GM18517 (cell line): ENCODE measurements at regions not wholly inside any gene's neighbourhood (a gene's known extent, or its start where the extent isn't known, plus 50 kb on each side); places are given as distances from the start of the nearest gene placed in this dataset.

Source experiments
- ATAC-seq: cut with Tn5 transposase; IDR thresholded peaks from one replicate; pipeline ENCODE4 v1.9.1; 2021; ENCODE audit warnings: mild to moderate bottlenecking, moderate library complexity; ENCODE audit not compliant: unreplicated experiment

DNA sequence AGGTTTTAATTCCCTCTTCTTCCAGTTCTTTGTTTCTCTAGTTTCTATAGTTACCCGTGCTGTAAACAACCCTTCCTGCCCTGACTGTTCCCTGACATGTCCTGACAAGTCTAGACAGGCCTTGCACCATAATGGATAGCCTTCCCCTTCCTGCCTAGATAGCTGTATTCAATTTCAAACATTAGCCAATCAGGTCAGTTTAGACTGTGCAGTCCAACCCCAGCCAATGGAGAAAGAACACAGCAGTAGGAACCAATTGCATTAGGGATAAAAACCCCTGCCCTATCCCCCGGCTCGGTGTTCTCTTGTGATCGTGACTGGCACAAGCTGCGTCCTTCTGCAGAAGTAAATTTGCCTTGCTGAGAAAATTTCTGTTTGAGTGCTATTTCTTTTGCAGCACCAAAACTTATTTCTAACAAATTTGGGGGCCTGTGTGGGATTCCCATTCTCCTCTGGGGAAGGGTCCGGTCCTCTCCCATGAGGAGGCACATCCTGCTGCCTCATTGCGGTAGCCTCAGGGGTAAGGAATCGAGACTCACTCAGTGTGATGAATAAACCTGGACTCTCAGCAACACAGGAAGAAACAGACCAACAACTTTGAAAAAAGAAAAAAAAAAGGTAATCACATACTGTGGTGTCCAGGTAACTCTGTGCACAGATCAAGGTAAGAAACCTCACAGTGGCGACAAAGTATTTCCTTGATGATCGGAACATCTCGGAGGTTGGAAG lies 248.7 kb upstream of the ECI2 start:
- ATAC-seq = no peak

DNA sequence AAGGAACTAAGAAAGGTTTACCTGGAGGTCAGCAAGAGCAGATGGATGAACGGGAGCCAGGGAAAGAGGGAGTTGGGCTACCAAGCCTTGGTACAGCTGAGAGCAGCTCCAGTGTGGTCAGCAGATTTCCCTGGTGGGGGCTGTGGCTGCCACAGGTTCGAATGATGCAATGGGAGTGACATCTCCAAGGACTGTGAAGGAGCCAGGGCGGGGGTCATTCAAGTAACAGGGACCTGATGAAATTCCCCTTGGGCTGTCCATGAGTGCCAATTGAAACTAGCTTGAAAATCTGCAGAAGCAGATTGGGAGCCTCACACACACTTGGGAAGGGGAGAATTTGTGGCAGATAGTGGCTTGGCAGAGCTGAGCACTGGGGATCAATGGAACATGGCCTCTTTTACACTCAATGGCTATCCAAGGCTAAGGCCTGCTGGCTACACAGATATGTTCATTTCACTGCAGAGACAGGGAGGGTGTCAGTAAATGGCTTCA lies 247.0 kb upstream of the ECI2 start:
- ATAC-seq = no peak

DNA sequence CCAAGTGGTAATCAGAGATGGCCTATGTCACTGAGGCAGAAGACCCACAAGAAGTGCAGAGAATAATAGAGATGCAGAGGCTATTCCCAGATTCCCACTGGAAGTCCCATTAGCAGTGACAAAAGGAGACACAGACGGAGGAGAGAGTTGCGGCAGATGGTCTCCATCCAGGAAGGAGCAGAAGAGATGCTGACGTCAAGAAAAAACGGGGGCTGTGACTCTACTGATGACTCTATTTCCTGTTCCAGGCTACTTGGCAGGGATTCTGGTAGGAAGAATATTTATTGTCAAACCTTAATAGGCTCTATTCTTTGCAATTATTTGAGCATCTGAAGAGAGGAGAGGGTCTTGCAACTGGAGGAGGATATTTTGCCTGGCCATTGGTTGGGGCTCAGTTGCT lies 246.0 kb upstream of the ECI2 start:
- ATAC-seq = no peak

DNA sequence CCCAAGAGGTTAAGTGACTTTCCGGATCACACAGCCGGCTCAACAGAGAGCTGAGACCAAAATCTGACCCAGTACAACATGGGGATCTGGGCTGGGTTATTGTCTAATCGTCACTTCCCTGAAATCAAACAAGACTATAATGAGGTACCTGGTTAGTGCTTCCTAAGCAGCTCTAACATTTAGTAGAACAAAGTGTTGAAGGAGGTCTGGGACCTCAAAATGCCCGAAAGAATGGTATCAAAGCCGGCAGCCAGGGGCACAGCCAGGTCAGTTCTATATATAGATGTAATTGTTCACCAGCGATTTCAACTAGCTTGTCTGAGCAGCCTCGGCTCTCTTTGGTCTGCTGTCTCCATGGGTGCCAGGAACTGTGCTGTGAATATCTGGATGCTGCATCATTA lies 245.5 kb upstream of the ECI2 start:
- no peak for ATAC-seq

DNA sequence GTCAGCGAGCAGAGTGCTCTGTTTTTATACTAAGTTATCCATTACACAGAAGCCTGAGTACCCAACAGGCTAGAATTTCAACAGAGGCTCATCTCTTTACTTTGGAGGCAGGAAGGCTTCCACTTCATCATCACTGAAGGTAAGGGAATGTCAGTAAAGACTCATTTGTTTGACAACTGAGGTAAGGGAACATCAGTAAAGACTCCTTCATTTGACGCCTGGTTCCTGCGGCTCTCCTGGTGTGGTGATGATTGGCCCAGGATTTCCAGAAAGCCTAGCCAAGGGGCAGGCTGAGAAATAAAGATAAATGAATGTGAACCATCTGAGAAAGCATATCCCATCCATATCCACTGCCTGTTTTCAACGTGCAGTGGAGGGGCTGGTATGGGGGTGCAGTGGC lies 244.6 kb upstream of the ECI2 start:
- ATAC-seq = no peak

DNA sequence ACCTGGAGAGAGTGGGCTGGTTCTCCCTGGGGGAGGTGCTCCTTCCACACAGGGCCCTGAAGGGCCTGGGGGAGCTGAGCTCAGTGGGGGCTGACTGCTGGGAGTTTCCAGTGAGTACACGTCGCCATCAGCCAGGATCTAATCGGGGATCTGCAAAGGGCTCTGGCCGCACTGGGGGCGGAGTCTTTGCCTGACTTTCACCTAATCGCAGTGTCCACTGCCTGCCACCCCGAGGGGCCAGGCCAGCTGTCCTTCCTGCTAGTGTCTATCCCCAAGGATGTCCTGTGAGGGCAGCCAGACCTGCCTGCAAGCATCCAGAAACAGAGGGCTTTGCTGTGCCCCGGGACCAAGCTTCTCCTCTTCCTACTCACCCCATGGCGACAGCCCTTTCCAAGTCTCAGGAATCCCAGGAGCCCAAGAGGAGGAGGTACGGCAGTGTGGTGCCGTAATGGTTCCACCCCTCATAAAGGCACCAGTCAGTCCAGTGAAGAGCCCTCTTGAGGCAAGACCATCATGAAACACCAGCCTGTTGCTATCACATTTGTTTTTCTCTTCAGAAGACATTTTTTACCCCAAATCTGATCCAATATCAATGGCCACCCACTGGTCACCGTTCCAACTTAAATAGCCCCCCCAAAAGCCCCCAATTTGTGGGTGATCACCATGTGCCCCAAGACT lies 243.1 kb upstream of the ECI2 start:
- no peak for ATAC-seq

DNA sequence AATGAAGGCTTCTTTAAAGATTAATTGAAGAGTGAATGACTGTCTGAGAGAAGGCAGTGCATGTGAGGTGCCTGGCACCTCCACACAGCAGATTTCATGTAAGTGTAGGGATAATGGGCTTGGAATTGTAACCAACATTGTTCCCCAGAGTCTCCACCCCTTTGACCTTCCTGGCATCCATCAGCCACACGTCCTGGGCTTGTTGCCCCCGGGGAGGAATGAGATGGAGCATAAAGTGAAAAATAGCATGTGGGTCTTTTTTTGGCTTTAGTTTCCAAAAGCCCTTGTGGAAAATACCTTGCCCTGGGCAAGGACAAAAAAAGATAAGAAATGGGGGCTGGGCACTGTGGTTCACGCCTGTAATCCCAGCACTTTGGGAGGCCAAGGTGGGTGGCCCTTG lies 242.2 kb upstream of the ECI2 start:
- ATAC-seq = no peak

DNA sequence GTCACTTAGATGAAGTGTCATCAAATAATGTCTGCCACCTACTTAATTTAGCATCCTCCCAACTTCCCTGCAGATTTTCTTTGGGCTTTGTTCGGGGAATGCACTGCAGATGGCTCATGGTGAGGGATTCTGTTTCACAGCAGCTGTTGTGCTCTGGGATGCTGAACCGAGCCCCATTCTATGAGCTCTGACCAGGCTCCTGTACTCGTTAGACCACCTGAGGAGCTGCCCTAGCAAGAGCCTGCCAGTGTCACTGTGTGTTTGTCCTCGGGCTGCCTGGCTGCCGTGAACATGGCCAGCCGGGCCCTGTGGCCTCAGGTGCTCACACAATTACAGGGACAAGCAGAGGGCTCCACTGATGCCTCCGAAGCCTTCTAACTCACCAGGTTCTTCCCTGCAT lies 238.8 kb upstream of the ECI2 start:
- ATAC-seq = no peak

DNA sequence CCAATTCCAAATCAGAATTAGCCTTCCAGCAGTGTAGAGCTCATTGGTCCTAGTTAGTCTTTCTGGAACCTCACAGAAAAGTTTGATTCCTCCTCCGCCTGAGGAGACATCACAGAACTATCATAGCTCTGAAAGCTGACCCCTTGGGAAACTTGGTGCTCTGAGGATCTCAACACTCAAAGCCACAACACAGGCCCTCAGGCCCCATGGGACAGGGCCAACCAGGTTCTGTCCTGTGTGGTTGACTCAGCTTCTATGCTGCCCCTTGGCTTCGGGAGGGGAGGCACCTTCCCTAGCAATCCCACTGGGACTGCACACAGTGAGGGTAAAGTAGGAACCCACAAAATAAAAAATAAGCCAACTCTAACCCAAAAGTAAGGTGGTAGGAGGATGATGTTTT lies 237.5 kb upstream of the ECI2 start:
- ATAC-seq = no peak

DNA sequence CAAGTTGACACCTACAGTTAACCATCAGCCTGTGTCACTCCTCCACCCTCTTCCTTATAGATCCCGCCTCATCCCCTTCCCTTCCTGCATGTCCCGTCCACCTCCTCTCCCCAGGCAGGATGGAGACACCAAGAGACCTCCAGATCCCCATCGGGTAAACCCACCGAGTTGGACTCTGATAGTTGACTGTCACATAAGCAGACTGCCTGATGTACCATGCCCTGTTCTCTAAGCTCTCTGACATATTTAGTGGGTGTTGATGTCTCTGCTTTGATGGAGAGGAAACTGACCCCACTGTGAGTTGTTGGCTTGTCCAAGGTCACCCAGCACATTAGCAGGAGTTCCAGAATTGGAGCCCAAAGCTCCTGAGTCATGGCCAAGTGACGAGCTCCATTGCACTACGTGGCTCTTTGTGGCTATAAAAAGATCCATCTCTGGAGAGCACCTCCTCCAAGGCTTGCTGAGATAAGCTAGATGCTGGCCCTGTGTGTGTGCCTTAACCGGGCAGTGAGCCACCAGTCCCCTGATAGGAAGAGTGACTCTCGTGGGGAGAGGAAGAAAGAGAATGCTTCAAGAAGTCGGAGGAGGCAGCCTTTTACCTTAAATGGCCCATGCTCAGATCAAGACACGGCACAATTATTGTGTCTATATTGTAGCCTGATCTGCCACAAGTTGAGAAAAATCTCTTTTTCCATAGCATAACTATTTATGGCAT lies 236.0 kb upstream of the ECI2 start:
- ATAC-seq = no peak

DNA sequence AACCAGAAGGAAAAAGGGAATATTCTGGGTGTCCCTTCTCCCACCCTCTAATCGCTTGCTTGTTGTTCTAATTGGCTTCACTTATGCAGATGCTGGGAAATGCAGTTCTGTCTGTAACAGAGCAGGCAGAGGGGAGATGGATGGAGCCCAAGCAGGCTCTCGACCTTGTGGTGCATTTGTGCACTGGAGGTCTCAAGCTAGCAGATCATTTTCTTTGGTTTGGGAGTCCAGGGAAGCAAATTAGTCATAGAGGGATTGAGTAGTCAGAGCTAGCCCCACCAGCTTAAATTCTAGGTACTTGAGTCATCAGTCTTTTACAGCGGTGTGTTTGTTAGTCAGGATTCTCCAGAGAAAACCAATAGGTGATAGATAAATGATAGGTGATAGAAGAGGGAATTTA lies 234.7 kb upstream of the ECI2 start:
- ATAC-seq = no peak

DNA sequence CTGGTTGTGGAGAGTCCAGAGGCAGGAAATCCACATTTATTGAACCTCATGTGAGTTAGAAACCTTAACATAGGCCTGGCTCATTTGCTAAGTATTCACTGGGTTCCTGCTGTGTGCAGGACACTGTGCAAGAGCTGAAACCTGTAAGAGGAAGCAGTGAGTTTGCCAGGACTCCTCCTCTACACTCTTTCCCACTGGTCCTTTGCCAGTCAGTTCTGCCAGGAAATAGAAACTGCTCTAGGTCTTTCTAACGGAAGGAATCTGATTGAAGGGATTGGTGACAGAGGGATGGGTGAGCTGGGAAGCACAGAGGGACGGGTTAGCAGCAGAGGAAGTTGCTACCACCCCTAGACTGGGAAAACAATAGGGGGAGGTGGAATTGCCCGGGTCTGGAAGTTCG lies 234.2 kb upstream of the ECI2 start:
- ATAC-seq = no peak

DNA sequence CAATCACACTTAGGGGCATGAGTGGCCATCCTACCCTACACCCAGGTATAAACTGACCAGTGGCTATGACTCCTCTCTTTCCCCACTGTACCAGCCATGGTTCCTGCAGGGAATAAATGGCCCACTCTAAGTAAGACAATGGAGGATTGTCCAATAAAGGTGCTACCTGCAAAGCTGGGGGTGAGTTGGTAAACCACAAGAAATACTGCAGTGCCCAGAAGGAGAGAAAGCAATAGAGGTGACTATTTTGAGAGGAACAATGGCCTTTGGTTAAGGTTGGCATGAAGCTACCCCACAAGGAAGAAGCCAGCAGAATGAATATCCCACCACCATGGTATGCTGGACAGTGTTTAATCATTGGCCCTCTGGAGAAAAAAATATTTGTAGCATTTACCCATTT lies 233.3 kb upstream of the ECI2 start:
- no peak for ATAC-seq

DNA sequence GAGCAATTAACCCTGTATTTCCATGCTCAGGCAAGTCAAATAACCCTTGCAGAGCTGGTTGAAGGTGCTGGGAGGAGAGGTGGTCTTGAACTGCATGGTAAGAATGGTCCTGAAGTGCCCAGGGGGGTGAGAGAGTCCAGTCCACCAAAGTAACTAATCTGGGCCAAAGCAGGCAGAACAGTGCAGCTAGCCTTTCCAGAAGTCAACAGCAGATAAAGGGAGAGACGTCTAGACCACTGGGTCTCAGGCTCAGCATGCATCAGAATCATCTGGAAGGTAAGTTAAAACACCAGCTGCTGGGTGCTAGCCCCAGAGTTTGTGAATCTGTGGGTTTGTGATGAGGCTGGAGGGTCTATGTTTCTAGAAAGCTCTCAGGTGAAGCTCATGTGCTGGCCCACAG lies 232.3 kb upstream of the ECI2 start:
- no peak for ATAC-seq

DNA sequence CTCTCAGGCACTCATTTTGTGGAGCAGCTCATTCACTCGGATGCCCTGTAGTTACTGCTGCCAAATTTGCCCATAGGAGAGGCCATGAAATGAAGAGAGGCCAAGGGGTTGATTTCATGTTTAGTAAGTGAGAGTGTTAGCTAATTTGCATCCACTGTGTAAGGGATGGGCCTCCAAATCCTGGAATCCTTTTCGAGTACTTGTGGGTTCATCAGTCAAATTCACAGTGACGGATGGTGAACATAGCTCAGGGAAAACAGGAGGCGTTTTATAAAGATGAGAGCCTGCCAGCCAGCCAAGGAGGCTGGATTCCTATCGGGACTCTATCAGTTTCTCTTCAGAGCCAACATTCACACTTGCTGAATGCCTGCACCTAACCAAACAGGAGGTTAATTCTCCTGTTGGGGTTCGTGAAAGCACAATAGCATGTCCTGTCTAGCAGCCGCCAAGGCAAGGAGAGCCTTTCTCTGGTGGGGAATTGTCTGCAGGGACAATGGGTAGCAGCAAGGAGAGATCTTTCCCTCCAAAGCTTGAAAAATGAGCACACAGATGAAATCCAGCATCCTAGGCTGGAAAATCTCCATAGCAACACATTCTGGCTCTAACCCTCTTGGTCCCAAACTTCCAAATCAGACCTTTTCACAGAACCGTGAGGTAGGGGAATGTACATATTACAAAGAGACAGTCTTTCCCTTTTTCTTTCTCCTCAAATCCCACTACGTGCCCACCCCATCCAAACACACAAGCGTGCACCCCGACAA lies 231.4 kb upstream of the ECI2 start:
- no peak for ATAC-seq

DNA sequence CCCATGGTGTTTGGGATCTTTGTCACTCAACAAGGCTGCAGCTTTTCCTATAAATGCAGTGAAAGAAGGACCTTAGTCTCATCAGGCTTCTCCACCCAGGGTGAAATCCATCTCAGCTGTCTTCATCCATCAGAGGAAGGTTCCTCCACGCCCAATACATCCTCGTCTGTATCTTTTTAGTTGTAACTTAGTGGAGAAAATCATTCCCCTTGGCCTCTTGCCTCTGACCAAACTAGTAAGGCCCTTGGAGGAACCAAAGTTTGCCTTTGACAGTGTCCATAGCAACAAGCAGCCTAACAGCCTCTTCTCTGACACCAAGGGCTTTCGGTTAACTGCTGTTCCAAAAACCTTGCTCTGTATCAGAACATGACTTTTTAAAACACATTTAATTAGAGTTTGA lies 230.3 kb upstream of the ECI2 start:
- ATAC-seq = no peak

DNA sequence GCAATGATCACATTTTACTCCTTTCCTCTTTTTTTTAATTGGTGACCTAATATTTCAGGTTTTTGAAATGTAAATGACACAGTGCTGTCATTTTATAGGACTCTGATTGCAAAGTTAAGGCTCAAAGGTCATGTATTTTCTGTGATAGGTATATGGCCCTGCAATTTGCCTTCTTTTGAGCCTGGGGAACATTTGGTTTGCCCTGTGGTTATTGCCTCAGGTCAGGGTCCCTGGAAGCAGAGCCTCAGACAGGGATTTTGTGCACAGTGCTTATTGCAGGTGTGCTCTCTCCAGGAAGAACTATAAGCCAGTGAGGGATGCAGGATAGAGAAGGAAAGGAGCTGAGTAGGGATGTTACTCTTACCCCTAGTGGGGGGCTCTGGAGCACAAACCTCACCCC lies 229.3 kb upstream of the ECI2 start:
- no peak for ATAC-seq

DNA sequence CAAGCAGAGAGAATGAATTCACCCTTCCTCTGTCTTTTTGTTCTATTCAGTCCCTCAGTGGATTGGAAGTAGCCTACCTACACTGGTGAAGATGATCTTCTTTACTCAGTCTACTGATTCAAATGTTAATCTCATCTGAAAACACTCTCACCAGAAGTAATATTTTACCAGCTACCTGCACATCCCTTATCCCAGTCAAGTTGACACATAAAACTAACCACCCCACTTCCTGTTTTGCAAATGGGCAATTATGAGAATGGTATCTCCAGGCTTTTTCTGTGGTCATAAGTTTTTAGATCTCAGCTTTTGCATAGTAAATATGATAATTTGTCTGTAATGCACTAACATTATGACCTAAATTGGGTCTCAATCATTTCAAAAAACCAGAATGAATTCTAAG lies 228.8 kb upstream of the ECI2 start:
- ATAC-seq = no peak

DNA sequence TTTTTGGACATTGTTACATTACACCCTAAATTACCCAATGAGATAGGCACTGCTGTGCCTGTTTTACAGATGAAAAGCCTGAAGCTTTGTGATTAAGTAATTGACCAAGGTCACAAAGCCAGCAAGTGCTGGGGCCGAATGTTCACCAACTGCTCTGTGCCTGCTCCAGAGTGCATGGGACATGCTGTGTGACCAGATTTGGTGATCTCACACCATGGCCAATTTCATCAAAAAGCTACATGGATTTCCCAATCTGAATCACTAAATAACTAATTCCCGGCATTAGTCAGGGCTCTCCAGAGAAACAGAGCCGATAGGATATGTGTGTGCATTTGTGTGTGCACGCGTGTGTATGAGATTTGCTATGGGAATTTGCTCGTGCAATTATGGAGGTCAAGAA lies 228.3 kb upstream of the ECI2 start:
- no peak for ATAC-seq

DNA sequence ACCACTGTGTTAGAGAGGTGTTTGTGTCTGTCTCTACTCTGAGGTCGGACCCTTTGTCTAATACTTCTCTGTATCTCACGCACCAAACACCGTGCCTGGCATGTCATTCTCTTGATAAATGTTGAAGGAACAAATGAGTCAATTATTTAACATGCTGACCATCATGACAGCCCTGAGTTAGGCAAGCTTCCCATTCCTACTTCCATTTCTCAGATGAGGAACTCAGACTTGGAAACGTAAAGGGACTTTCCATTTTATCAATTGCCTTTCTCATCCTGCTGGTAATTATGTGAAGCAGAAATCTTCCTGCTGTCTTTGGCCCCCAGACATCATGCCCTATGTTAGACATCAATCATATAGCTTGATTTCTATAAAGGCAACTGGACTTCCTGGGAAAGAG lies 227.0 kb upstream of the ECI2 start:
- ATAC-seq = no peak

DNA sequence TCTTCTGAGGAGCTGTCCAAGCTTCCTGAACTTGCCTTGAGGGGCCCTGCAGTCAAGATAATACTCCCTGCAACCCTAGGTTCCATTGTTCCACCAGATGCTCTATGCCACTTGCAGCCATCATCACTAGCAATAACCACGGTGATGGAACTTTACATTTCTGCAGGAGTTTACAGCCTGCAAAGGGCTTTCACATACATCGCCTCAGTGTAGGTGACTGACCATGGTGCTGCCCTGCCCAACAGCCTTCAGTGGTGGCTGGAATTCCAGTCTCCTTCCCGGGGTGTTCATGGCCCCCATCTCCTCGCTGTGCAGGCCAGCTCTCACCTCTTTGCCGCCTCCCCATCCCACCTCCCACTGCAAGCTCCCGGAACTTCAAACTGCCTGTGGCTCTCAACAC lies 225.5 kb upstream of the ECI2 start:
- ATAC-seq = no peak
